SH-SY5Y (cell line): ENCODE measurements at regions not wholly inside any gene's neighbourhood (a gene's known extent, or its start where the extent isn't known, plus 50 kb on each side); places are given as distances from the start of the nearest gene placed in this dataset.

Source experiments
- GATA2 ChIP-seq: IDR thresholded peaks from 2 replicates; pipeline ENCODE4 v1.6.1; 2011; ENCODE audit warnings: mild to moderate bottlenecking, low read depth, low read length
- GATA3 ChIP-seq: IDR thresholded peaks from 2 replicates; pipeline ENCODE4 v1.6.1; 2011; ENCODE audit warnings: low read depth, mild to moderate bottlenecking, low read length, moderate library complexity

GRCh38 chr1:234988155-234988517 is 140.5 kb downstream of the TOMM20 start:
- TF ChIP-seq GATA3: no peak
- no peak for TF ChIP-seq GATA2
